OCI-LY7 (cell line): ENCODE measurements at regions not wholly inside any gene's neighbourhood (a gene's known extent, or its start where the extent isn't known, plus 50 kb on each side); places are given as distances from the start of the nearest gene placed in this dataset.

Source experiments
- BruUV-seq: library from RNA; stranded (reverse); fragments of 400-500 nt; replicated peaks from 2 replicates; lab custom pipeline; 2021; lab: Mats Ljungman, UMichigan
- CTCF ChIA-PET: fragments of 300-600 bp; sonication (Branson Sonifier 250); formaldehyde crosslinking; loops from one replicate; lab custom pipeline; 2022; ENCODE audit warnings: antibody characterized with exemption; ENCODE audit not compliant: unreplicated experiment; lab: Charles Lee
- POLR2A ChIA-PET: fragments of 300-600 bp; sonication (Branson Sonifier 250); formaldehyde crosslinking; loops from one replicate; lab custom pipeline; 2022; ENCODE audit warnings: antibody characterized with exemption; lab: Charles Lee
- DNase-seq: peaks from one replicate; pipeline ENCODE4 v3.0.0-alpha.2; 2015; ENCODE audit warnings: low spot score
- H2AFZ ChIP-seq: fragments of 200-600 bp; sonication (generic), shearing (Covaris generic); 2 replicates; pipeline ENCODE4 v1.6.1; 2014; ENCODE audit warnings: mild to moderate bottlenecking, antibody characterized with exemption, low read length, moderate library complexity
- H3K27ac ChIP-seq: fragments of 200-600 bp; sonication (generic); 2 replicates; pipeline ENCODE4 v1.5.1; 2014; ENCODE audit warnings: mixed run types, low read depth, mild to moderate bottlenecking, moderate library complexity, low read length, inconsistent platforms; ENCODE audit not compliant: poor library complexity, severe bottlenecking
- H3K36me3 ChIP-seq: fragments of 200-600 bp; sonication (generic); 2 replicates; pipeline ENCODE4 v1.6.1; 2014; ENCODE audit warnings: mild to moderate bottlenecking, antibody characterized with exemption, low read length, moderate library complexity, mixed read lengths; ENCODE audit not compliant: insufficient read depth
- H3K4me1 ChIP-seq: fragments of 200-600 bp; sonication (generic); 2 replicates; pipeline ENCODE4 v1.5.1; 2014; ENCODE audit warnings: mild to moderate bottlenecking, low read length; ENCODE audit not compliant: insufficient read depth, poor library complexity, severe bottlenecking
- H3K4me2 ChIP-seq: fragments of 200-600 bp; sonication (generic); 2 replicates; pipeline ENCODE4 v1.6.1; 2014; ENCODE audit warnings: mild to moderate bottlenecking, low read length
- H3K4me3 ChIP-seq: fragments of 200-600 bp; sonication (generic); 2 replicates; pipeline ENCODE4 v1.5.1; 2014; ENCODE audit warnings: mild to moderate bottlenecking, low read depth, low read length; ENCODE audit not compliant: poor library complexity, severe bottlenecking
- H3K79me2 ChIP-seq: fragments of 200-600 bp; sonication (generic); 2 replicates; pipeline ENCODE4 v1.6.1; 2016; ENCODE audit warnings: low read depth, mild to moderate bottlenecking, low read length, moderate library complexity, mixed read lengths; ENCODE audit not compliant: insufficient read depth
- H3K9me2 ChIP-seq: fragments of 200-600 bp; sonication (generic); 2 replicates; pipeline ENCODE4 v1.6.1; 2016; ENCODE audit warnings: mild to moderate bottlenecking, low read length, mixed read lengths; ENCODE audit not compliant: insufficient read depth
- H3K9me3 ChIP-seq: fragments of 200-600 bp; sonication (generic); 2 replicates; pipeline ENCODE4 v1.6.1; 2014; ENCODE audit warnings: mild to moderate bottlenecking, mixed run types, low read length, mixed read lengths
- H4K20me1 ChIP-seq: fragments of 200-600 bp; sonication (generic); 2 replicates; pipeline ENCODE4 v1.6.1; 2014; ENCODE audit warnings: mild to moderate bottlenecking, antibody characterized with exemption, low read length, moderate library complexity, mixed read lengths; ENCODE audit not compliant: insufficient read depth
- EZH2phosphoT487 ChIP-seq: fragments of 200-600 bp; sonication (generic); IDR thresholded peaks from 2 replicates; pipeline ENCODE4 v1.6.1; 2018; ENCODE audit warnings: low read depth, borderline replicate concordance, mild to moderate bottlenecking, mixed run types, antibody characterized with exemption, low read length, moderate library complexity, mixed read lengths
- intact Hi-C: fragments of 100-400 bp; cut with micrococcal nuclease; formaldehyde crosslinking; loops from one replicate; pipeline ENCODE4 v1.10.0; 2022; ENCODE audit not compliant: unreplicated experiment
- TF ChIP-seq, protein P1 (sequence below): fragments of 200-600 bp; sonication (generic); conservative IDR thresholded peaks from 2 replicates; pipeline ENCODE4 v1.5.1; 2014; ENCODE audit warnings: mild to moderate bottlenecking, antibody characterized with exemption, low read length, moderate library complexity, mixed read lengths

- Histone ChIP-seq H3K36me3 (no peaks in the 10 kb centered on the region), H3K4me2 (no peak overlapping the region), H3K79me2 (no peaks in the 10 kb centered on the region), H4K20me1 (no peaks in the 10 kb centered on the region), H2AFZ (no peak overlapping the region), H3K9me2 (no peaks in the 10 kb centered on the region), H3K27ac (no peak overlapping the region), H3K9me3 (no peaks in the 10 kb centered on the region), H3K4me3 (no peak overlapping the region), H3K4me1 (no peaks in the 10 kb centered on the region)
- DNase-seq: no peak
- TF ChIP-seq EZH2phosphoT487: no peak
- TF ChIP-seq, protein P1, sequence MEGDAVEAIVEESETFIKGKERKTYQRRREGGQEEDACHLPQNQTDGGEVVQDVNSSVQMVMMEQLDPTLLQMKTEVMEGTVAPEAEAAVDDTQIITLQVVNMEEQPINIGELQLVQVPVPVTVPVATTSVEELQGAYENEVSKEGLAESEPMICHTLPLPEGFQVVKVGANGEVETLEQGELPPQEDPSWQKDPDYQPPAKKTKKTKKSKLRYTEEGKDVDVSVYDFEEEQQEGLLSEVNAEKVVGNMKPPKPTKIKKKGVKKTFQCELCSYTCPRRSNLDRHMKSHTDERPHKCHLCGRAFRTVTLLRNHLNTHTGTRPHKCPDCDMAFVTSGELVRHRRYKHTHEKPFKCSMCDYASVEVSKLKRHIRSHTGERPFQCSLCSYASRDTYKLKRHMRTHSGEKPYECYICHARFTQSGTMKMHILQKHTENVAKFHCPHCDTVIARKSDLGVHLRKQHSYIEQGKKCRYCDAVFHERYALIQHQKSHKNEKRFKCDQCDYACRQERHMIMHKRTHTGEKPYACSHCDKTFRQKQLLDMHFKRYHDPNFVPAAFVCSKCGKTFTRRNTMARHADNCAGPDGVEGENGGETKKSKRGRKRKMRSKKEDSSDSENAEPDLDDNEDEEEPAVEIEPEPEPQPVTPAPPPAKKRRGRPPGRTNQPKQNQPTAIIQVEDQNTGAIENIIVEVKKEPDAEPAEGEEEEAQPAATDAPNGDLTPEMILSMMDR: no peak
- intact Hi-C loops: no loop called here
- ChIA-PET CTCF (no interaction called here), POLR2A (no interaction called here)
- no TSS peak for BruUV-seq
Observed at GRCh38 chr22:49192857-49193250, 634.8 kb downstream of the BRD1 start.

- TF ChIP-seq, protein P1: no peak
- TF ChIP-seq EZH2phosphoT487: no peak
- intact Hi-C loops: no loop called here
- ChIA-PET POLR2A (no interaction called here), CTCF (no interaction called here)
- no peaks in the 10 kb centered on the region for H3K9me3 ChIP-seq
- no peaks in the 10 kb centered on the region for H4K20me1 ChIP-seq
- no peak overlapping the region for H3K4me3 ChIP-seq
- no peaks in the 10 kb centered on the region for H3K9me2 ChIP-seq
- no TSS peak for BruUV-seq
- no peak overlapping the region for H3K27ac ChIP-seq
- no peaks in the 10 kb centered on the region for H3K36me3 ChIP-seq
- no peak overlapping the region for H3K4me2 ChIP-seq
- H2AFZ ChIP-seq: no peak overlapping the region
- DNase-seq: no peak
- no peaks in the 10 kb centered on the region for H3K79me2 ChIP-seq
- no peaks in the 10 kb centered on the region for H3K4me1 ChIP-seq
Observed at GRCh38 chr22:49192180-49192856, 635.4 kb downstream of the BRD1 start.

GRCh38 chr22:49191506-49191980 is 636.1 kb downstream of the BRD1 start:
- no peak overlapping the region for H3K27ac ChIP-seq
- intact Hi-C loops: no loop called here
- H3K36me3 ChIP-seq: no peaks in the 10 kb centered on the region
- POLR2A ChIA-PET: no interaction called here
- no peaks in the 10 kb centered on the region for H3K9me3 ChIP-seq
- no peak for TF ChIP-seq EZH2phosphoT487
- TF ChIP-seq, protein P1: no peak
- no peak overlapping the region for H2AFZ ChIP-seq
- no peaks in the 10 kb centered on the region for H3K4me1 ChIP-seq
- H3K4me2 ChIP-seq: no peak overlapping the region
- DNase-seq: no peak
- H4K20me1 ChIP-seq: no peaks in the 10 kb centered on the region
- H3K79me2 ChIP-seq: no peaks in the 10 kb centered on the region
- CTCF ChIA-PET: interaction anchor here (0.8 kb wide), 1 partner anchor 11 kb away, joined by 3 read pairs; no protein-coding TSS in a partner anchor
- no TSS peak for BruUV-seq
- no peak overlapping the region for H3K4me3 ChIP-seq
- no peaks in the 10 kb centered on the region for H3K9me2 ChIP-seq
